BJ (cell line): ENCODE measurements at regions not wholly inside any gene's neighbourhood (a gene's known extent, or its start where the extent isn't known, plus 50 kb on each side); places are given as distances from the start of the nearest gene placed in this dataset.

Source experiments
- CTCF ChIA-PET: fragments of 350-600 bp; formaldehyde crosslinking; extraction: SDS; loops from one replicate; lab custom pipeline; 2021; ENCODE audit warnings: antibody characterized with exemption, inconsistent platforms; lab: Yijun Ruan, JAX
- POLR2A ChIA-PET: fragments of 300-600 bp; sonication (Branson Sonifier 250); formaldehyde crosslinking; extraction: SDS; loops from one replicate; lab custom pipeline; 2021; ENCODE audit warnings: antibody characterized with exemption; lab: Charles Lee
- DNase-seq: peaks from one replicate; pipeline ENCODE4 v3.0.0-alpha.2; 2011; ENCODE audit warnings: low read depth
- H3K27me3 ChIP-seq: 2 replicates; pipeline ENCODE4 v1.6.0; 2011; ENCODE audit warnings: low read length; ENCODE audit not compliant: control insufficient read depth, insufficient read depth
- H3K36me3 ChIP-seq: 2 replicates; pipeline ENCODE4 v1.5.1; 2011; ENCODE audit warnings: low read length; ENCODE audit not compliant: control insufficient read depth, insufficient read depth
- H3K4me3 ChIP-seq: 2 replicates; pipeline ENCODE4 v1.5.1; 2011; ENCODE audit warnings: low read depth, mild to moderate bottlenecking, control low read depth, low read length
- TF ChIP-seq, protein P1 (sequence below): IDR thresholded peaks from 2 replicates; pipeline ENCODE4 v1.5.1; 2011; ENCODE audit warnings: low read depth, mild to moderate bottlenecking, control low read depth, inconsistent platforms, low read length, moderate library complexity; ENCODE audit not compliant: insufficient read depth

GRCh38 chr6:14187406-14187805 lies 69.8 kb downstream of the CD83 start:
- ChIA-PET CTCF (interaction anchor here (0.8 kb wide), 1 partner anchor 8 kb away, joined by 3 read pairs; no protein-coding TSS in a partner anchor), POLR2A (no interaction called here)
- no peak for DNase-seq
- H3K4me3 ChIP-seq, result no peak overlapping the region
- H3K36me3 ChIP-seq, result no peaks in the 10 kb centered on the region
- H3K27me3 ChIP-seq, result peaks cover 5% of the 10 kb centered on the region
- TF ChIP-seq, protein P1, sequence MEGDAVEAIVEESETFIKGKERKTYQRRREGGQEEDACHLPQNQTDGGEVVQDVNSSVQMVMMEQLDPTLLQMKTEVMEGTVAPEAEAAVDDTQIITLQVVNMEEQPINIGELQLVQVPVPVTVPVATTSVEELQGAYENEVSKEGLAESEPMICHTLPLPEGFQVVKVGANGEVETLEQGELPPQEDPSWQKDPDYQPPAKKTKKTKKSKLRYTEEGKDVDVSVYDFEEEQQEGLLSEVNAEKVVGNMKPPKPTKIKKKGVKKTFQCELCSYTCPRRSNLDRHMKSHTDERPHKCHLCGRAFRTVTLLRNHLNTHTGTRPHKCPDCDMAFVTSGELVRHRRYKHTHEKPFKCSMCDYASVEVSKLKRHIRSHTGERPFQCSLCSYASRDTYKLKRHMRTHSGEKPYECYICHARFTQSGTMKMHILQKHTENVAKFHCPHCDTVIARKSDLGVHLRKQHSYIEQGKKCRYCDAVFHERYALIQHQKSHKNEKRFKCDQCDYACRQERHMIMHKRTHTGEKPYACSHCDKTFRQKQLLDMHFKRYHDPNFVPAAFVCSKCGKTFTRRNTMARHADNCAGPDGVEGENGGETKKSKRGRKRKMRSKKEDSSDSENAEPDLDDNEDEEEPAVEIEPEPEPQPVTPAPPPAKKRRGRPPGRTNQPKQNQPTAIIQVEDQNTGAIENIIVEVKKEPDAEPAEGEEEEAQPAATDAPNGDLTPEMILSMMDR, result no peak

DNA sequence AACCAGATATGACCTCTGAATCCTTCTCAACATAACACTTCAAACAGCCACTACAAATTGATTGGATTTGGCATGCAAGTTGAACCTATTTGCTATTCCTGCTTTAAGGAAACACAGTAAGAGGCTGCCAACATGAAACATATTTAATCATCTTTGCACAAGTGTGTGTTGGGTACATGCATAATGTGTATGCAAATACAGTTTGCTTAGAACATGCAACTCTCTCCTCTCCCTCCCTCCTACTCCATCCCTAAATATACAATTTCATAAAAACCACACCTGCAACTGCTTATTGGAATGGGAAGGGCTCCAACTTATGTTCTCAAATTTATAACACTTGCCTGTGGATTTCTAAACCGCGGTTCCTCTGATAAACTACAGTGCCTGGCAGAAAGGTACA lies 71.5 kb downstream of the CD83 start:
- H3K27me3 ChIP-seq, result peaks cover 6% of the 10 kb centered on the region
- POLR2A ChIA-PET, result no interaction called here

GRCh38 chr6:14190191-14190928 lies 72.8 kb downstream of the CD83 start:
- CTCF ChIA-PET, result interaction anchor here (0.6 to 1.6 kb wide), 4 partner anchors 11 to 64 kb away, joined by 3 read pairs; no protein-coding TSS in a partner anchor
- TF ChIP-seq, protein P1, result no peak
- Histone ChIP-seq H3K36me3 (no peaks in the 10 kb centered on the region), H3K4me3 (no peak overlapping the region), H3K27me3 (peaks cover 6% of the 10 kb centered on the region)
- POLR2A ChIA-PET, result interaction anchor here (0.6 kb wide), 1 partner anchor 1124 kb away, joined by 5 read pairs; no protein-coding TSS in a partner anchor
- DNase-seq, result no peak

More for the DNA sequence above, 71.5 kb downstream of the CD83 start:
- Histone ChIP-seq H3K4me3 (no peak overlapping the region), H3K36me3 (no peaks in the 10 kb centered on the region)
- CTCF ChIA-PET, result no interaction called here
- no peak for DNase-seq
- TF ChIP-seq, protein P1, result no peak

DNA sequence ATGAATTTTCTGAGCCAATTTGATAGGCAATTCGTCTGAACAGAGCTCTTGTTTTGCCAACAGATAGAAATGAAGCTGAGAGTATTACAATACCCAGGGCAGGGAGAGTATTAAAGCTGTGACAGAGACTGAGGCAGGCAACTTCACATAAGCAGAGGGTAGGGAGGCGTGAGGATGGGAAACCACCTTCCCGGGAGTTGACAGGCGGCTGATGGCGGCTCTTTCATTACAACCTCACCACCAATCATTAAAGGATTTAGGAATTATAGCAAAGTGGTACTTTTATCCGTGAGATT lies 73.3 kb downstream of the CD83 start:
- ChIA-PET CTCF (interaction anchor here (0.8 to 1.6 kb wide), 3 partner anchors 11 to 29 kb away, joined by 3 read pairs; no protein-coding TSS in a partner anchor), POLR2A (no interaction called here)
- TF ChIP-seq, protein P1, result no peak
- no peak for DNase-seq
- peaks cover 6% of the 10 kb centered on the region for H3K27me3 ChIP-seq
- no peaks in the 10 kb centered on the region for H3K36me3 ChIP-seq
- no peak overlapping the region for H3K4me3 ChIP-seq

DNA sequence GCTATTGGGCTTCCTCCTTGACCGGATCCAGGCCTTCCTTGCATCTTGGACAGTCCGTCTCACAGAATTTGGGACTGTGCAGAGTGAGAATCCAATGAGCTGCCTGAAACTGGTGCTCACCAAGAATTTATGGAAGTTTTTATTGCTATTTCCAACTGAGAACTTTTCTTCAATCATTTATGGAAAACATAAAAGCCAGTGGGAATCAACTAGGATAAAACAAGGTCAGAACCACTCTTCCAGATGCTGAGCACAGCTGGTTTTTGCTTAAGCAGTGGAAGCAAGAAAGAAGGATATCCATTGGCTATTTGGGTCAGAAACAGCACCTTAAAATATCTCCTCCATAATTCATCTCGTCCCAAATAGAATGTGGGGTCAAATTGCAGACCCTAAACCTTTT lies 74.2 kb downstream of the CD83 start:
- TF ChIP-seq, protein P1, result no peak
- no peak for DNase-seq
- ChIA-PET POLR2A (no interaction called here), CTCF (interaction anchor here (0.7 to 1.6 kb wide), 3 partner anchors 12 to 1064 kb away, joined by 3 to 4 read pairs (median 3); no protein-coding TSS in a partner anchor)
- Histone ChIP-seq H3K27me3 (peaks cover 6% of the 10 kb centered on the region; the same call in 1 of the 2 replicates), H3K36me3 (no peaks in the 10 kb centered on the region), H3K4me3 (no peak overlapping the region)
